ENCODE measurements at regions not wholly inside any gene's neighbourhood (a gene's known extent, or its start where the extent isn't known, plus 50 kb on each side); places are given as distances from the start of the nearest gene placed in this dataset.
A peak's percentile ranks its signal among the peaks of the same experiment; 100 is the strongest.

- no peak for TF ChIP-seq CTCF (IDR thresholded peaks at IDR 0.05)
- H3K9me3 Mint-ChIP-seq = no peaks in the 10 kb centered on the region
- H3K4me1 Mint-ChIP-seq = peaks cover 35 to 37% of the 10 kb centered on the region in 2 donors
- H3K9me3 ChIP-seq (ENCODE audit: control insufficient read depth, insufficient read depth, low read length) = no peaks in the 10 kb centered on the region
- intact Hi-C loops (cut with micrococcal nuclease) = no loop called here
- no peaks in the 10 kb centered on the region for H3K36me3 ChIP-seq (ENCODE audit: control insufficient read depth, insufficient read depth, low read length)
- no peaks in the 10 kb centered on the region for H3K27me3 ChIP-seq (ENCODE audit: control insufficient read depth, insufficient read depth, low read length)
- WGBS (ENCODE audit: insufficient coverage) = 85% methylated on average over 3 of the region's 4 CpGs
- no peak overlapping the region for H3K27ac ChIP-seq (ENCODE audit: low read length)
- peak overlapping the region in 1 of 2 donors; percentile 57 for H3K27ac Mint-ChIP-seq
- H3K4me1 ChIP-seq (ENCODE audit: control insufficient read depth, insufficient read depth, low read length) = peaks cover 12% of the 10 kb centered on the region
- ATAC-seq = no peak
- H3K4me3 ChIP-seq (ENCODE audit: low read length) = no peak overlapping the region
- H3K36me3 Mint-ChIP-seq = no peaks in the 10 kb centered on the region
- DNase-seq = no peak
- no peak overlapping the region for H3K4me3 Mint-ChIP-seq
- H3K27me3 Mint-ChIP-seq (ENCODE audit: low read depth in 2 of 2) = peaks cover 0 to 10% of the 10 kb centered on the region in 2 donors
Measured at GRCh38 chrX:79094075-79094832, 50.2 kb upstream of the GPR174 start.
